ENCODE measurements at regions not wholly inside any gene's neighbourhood (a gene's known extent, or its start where the extent isn't known, plus 50 kb on each side); places are given as distances from the start of the nearest gene placed in this dataset.

GRCh38 chrX:20637351-20637750 lies 370.6 kb upstream of the RPS6KA3 start:
- Mint-ChIP-seq H3K27ac (ENCODE audit: unreplicated experiment) (no peak overlapping the region), H3K4me1 (ENCODE audit: low read depth, unreplicated experiment) (no peaks in the 10 kb centered on the region), H3K4me3 (ENCODE audit: unreplicated experiment) (no peak overlapping the region), H3K36me3 (ENCODE audit: insufficient read depth, unreplicated experiment) (no peaks in the 10 kb centered on the region), H3K27me3 (ENCODE audit: insufficient read depth, unreplicated experiment) (no peaks in the 10 kb centered on the region), H3K9me3 (ENCODE audit: unreplicated experiment) (peaks cover 20% of the 10 kb centered on the region)
- intact Hi-C loops (cut with micrococcal nuclease; ENCODE audit: unreplicated experiment), result no loop called here
- no peaks in the 10 kb centered on the region for H3K9me3 ChIP-seq
- BruUV-seq (replicated peaks), result no TSS peak
- no peak for TF ChIP-seq CTCF (IDR thresholded peaks at IDR 0.05; ENCODE audit: insufficient read depth in 1 of 2, low read depth in 1 of 2, low read length in 1 of 2, severe bottlenecking in 1 of 2, unreplicated experiment in 1 of 2)
- H3K27me3 ChIP-seq (replicated peaks; ENCODE audit: control insufficient read depth, insufficient read depth, low read length), result no peaks in the 10 kb centered on the region
- no peak for DNase-seq
- H3K36me3 ChIP-seq (ENCODE audit: control insufficient read depth, insufficient read depth, low read length), result no peaks in the 10 kb centered on the region
- ChIA-PET CTCF (no interaction called here), POLR2A (no interaction called here)
- H3K4me1 ChIP-seq, result no peaks in the 10 kb centered on the region
- no peak overlapping the region for H3K4me3 ChIP-seq (ENCODE audit: low read depth, low read length)

DNA sequence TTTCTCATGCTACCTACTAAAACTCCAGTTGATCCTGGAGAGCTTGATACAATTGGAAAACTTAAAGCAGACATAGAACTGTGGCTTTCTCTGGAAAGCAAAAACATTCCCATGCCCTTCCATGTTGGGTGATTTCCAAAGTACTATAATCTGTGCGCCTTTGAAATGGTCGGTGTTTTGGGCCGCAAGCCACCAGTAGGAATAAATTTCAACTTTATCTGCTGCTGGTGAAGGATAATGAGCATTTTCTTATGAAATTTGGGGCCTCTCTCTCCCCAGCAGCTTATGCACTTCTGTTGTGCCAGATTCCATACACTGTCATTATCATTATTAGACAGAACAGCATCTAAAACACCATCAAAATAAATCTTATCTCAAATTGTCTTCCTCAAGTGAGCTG lies 366.7 kb upstream of the RPS6KA3 start:
- no peak for DNase-seq
- Mint-ChIP-seq H3K36me3 (ENCODE audit: insufficient read depth, unreplicated experiment) (no peaks in the 10 kb centered on the region), H3K4me3 (ENCODE audit: unreplicated experiment) (no peak overlapping the region), H3K9me3 (ENCODE audit: unreplicated experiment) (peaks cover 4% of the 10 kb centered on the region), H3K4me1 (ENCODE audit: low read depth, unreplicated experiment) (no peaks in the 10 kb centered on the region), H3K27me3 (ENCODE audit: insufficient read depth, unreplicated experiment) (no peaks in the 10 kb centered on the region), H3K27ac (ENCODE audit: unreplicated experiment) (no peak overlapping the region)
- Histone ChIP-seq H3K27me3 (replicated peaks; ENCODE audit: control insufficient read depth, insufficient read depth, low read length) (no peaks in the 10 kb centered on the region), H3K9me3 (no peaks in the 10 kb centered on the region), H3K4me1 (no peaks in the 10 kb centered on the region), H3K4me3 (ENCODE audit: low read depth, low read length) (no peak overlapping the region), H3K36me3 (ENCODE audit: control insufficient read depth, insufficient read depth, low read length) (no peaks in the 10 kb centered on the region)
- BruUV-seq (replicated peaks), result no TSS peak
- no peak for TF ChIP-seq CTCF (IDR thresholded peaks at IDR 0.05; ENCODE audit: insufficient read depth in 1 of 2, low read depth in 1 of 2, low read length in 1 of 2, severe bottlenecking in 1 of 2, unreplicated experiment in 1 of 2)
- intact Hi-C loops (cut with micrococcal nuclease; ENCODE audit: unreplicated experiment), result no loop called here
- ChIA-PET POLR2A (no interaction called here), CTCF (no interaction called here)

- Histone ChIP-seq H3K4me1 (no peaks in the 10 kb centered on the region), H3K9me3 (no peaks in the 10 kb centered on the region), H3K27me3 (replicated peaks; ENCODE audit: control insufficient read depth, insufficient read depth, low read length) (no peaks in the 10 kb centered on the region), H3K36me3 (ENCODE audit: control insufficient read depth, insufficient read depth, low read length) (no peaks in the 10 kb centered on the region), H3K4me3 (ENCODE audit: low read depth, low read length) (no peak overlapping the region)
- no peaks in the 10 kb centered on the region for H3K4me1 Mint-ChIP-seq (ENCODE audit: low read depth, unreplicated experiment)
- no peak overlapping the region for H3K4me3 Mint-ChIP-seq (ENCODE audit: unreplicated experiment)
- H3K27me3 Mint-ChIP-seq (ENCODE audit: insufficient read depth, unreplicated experiment), result no peaks in the 10 kb centered on the region
- intact Hi-C loops (cut with micrococcal nuclease; ENCODE audit: unreplicated experiment), result no loop called here
- BruUV-seq (replicated peaks), result no TSS peak
- ChIA-PET CTCF (no interaction called here), POLR2A (no interaction called here)
- H3K36me3 Mint-ChIP-seq (ENCODE audit: insufficient read depth, unreplicated experiment), result no peaks in the 10 kb centered on the region
- TF ChIP-seq CTCF (IDR thresholded peaks at IDR 0.05; ENCODE audit: insufficient read depth in 1 of 2, low read depth in 1 of 2, low read length in 1 of 2, severe bottlenecking in 1 of 2, unreplicated experiment in 1 of 2), result no peak
- DNase-seq, result no peak
- H3K27ac Mint-ChIP-seq (ENCODE audit: unreplicated experiment), result no peak overlapping the region
- H3K9me3 Mint-ChIP-seq (ENCODE audit: unreplicated experiment), result no peaks in the 10 kb centered on the region
Measured at GRCh38 chrX:20623448-20623847, 356.7 kb upstream of the RPS6KA3 start.
